Stimulated activated CD4-positive, alpha-beta T cell treated with anti-CD3 and anti-CD28 coated beads, Interleukin-12 subunit alpha, Interleukin-12 subunit beta, amount 100 ng/mL, for 48 hours (primary cell): ENCODE measurements at regions not wholly inside any gene's neighbourhood (a gene's known extent, or its start where the extent isn't known, plus 50 kb on each side); places are given as distances from the start of the nearest gene placed in this dataset.

Source experiments
- DNase-seq, 3 donors: peaks; one replicate each; pipeline ENCODE4 v3.0.0-alpha.2; 2020; ENCODE audit warnings: low read depth in 2 of 3, low spot score in 1 of 3

- DNase-seq = no peak
These were observed 455.4 kb downstream of the PCDH18 start for GRCh38 chr4:137076908-137077307.

- no peak for DNase-seq
These were observed 456.7 kb downstream of the PCDH18 start for GRCh38 chr4:137075586-137075985.

DNA sequence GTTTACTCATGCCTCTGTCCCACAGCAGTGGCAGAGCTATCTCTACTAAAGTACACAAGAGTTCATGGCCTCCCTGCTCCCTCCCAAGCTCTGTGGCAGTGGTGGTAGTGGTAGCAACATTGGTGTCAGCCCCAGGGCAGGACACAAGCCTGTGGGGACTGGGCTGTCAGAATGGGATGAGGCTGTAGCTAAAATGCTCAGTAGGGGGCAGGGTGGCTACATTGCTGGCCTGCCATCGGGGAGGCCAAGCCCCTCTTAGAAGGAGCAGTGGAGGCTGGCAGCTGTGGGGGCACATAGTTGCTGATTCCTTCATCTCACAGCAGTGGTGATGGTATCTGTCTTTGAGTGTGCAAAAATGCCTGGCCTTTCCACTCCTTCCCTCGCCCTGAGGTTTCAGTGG lies 461.7 kb downstream of the PCDH18 start:
- no peak for DNase-seq

GRCh38 chr4:137069473-137069872 lies 462.8 kb downstream of the PCDH18 start:
- no peak for DNase-seq

GRCh38 chr4:137067735-137068134 lies 464.6 kb downstream of the PCDH18 start:
- no peak for DNase-seq

DNA sequence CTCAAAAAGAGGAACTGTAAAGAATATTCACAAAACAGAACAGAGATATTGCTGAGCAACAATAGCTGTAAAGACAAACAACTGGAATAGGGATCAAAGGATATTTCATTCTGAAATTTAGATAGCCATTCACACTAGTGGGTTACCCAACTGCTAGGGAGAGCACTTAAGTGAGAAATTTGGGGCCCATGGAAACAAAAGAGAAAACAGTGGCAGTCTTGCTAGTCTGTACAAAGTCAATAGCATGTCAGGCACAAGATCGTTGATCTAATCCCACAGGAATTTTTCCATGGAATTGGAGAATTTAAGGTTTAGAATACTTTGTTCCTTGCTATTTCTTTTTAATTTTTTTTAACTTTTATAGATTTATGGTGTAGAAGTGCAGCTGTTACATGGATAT lies 467.0 kb downstream of the PCDH18 start:
- DNase-seq = no peak

DNA sequence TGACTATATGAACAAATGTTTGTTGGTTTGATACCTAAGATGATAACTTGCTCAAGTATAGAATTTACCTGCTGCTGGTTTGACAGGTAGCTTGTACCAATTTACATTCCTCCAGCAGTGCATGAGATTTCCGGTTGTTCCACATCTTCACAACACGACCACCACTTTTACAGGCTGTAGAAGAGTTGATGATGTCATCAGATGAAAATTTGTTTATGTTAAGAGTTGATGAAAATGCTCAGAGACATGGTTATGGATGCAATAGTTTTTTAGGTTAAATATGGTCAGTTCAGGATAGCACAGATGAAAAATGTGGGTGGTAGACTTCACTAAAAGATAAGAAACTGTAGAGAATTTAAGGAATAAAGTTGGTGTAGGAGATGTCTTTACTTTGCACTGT lies 468.3 kb downstream of the PCDH18 start:
- DNase-seq = no peak

DNA sequence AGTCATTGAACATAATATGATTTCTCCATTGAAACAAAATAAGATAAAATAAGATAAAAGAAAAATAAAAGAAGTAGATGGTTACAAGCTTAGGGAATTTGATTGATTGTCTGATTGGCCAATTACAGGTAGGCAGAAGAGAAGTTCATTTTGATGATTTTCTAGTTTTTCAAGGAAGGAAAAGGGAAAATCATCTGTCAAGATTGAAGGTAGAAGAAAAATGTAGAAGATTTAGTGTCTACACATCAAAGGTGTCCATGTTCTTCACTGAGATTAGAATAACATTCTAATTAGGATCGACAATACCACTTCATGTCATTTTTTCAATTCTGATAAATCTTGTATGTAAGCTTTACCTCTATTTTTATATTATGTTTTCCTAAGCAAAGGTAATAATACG lies 489.1 kb downstream of the PCDH18 start:
- no peak for DNase-seq

- no peak for DNase-seq
These were observed 492.9 kb downstream of the PCDH18 start for GRCh38 chr4:137039370-137039769.

- DNase-seq = no peak
These were observed 500.1 kb downstream of the PCDH18 start for GRCh38 chr4:137032222-137032621.

DNA sequence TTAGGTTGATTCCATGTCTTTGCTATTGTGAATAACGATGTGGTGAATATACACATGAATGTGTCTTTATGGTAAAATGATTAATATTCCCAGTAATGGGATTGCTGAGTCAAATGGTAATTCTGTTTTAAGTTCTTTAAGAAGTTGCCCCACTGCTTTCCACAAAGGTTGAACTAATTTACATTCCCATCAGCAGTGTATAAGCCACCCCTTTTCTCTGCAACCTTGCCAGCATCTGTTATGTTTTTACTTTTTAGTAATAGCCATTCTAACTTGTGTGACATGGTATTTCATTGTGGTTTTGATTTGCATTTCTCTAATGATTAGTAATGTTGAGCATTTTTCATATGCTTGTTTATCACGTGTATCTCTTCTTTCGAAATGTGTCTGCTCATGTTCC lies 503.3 kb downstream of the PCDH18 start:
- DNase-seq = no peak

- no peak for DNase-seq
These were observed 506.7 kb downstream of the PCDH18 start for GRCh38 chr4:137025484-137026059.

- no peak for DNase-seq
These were observed 516.6 kb downstream of the PCDH18 start for GRCh38 chr4:137015426-137016409.

- no peak for DNase-seq
These were observed 531.9 kb downstream of the PCDH18 start for GRCh38 chr4:137000432-137000831.

- DNase-seq = no peak
These were observed 540.3 kb downstream of the PCDH18 start for GRCh38 chr4:136992032-136992431.

GRCh38 chr4:136985683-136986082 lies 546.6 kb downstream of the PCDH18 start:
- no peak for DNase-seq

DNA sequence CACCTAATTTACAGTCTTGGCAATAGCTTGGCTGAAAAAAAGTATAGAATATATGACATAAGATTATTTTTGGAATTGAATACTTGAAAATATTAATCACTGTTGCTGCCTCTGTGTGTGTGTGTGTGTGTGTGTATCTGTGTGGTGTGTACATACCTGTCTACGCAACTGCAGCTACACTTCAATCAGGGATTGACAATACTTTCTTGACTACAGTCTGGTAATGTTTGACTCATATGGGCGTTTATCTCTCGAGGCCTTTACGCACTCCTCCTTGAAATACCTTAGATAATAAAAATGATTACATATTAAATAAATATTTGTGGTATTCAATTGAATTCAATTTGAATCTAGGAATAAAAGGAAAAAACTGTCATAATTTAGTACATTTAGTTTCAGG lies 565.2 kb downstream of the PCDH18 start:
- no peak for DNase-seq

DNA sequence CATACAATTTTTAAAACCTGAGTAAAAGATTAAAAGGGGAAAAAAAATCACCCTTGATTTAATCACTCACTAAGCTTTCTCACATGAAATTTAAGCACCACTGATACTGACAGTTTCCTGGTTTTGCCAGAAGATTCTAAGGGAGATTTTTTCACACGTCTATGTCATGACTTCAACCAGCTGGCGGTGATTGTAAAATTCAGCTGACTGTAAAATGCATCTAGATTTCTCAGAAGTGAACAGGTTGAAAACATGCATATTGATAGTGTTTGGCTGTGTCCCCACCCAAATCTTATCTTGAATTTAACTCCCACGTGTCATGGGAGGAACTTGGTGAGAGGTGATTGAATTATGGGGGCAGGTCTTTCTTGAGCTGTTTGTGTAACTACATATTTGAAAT lies 566.8 kb downstream of the PCDH18 start:
- DNase-seq = no peak

GRCh38 chr4:136962868-136963267 lies 569.4 kb downstream of the PCDH18 start:
- no peak for DNase-seq

DNA sequence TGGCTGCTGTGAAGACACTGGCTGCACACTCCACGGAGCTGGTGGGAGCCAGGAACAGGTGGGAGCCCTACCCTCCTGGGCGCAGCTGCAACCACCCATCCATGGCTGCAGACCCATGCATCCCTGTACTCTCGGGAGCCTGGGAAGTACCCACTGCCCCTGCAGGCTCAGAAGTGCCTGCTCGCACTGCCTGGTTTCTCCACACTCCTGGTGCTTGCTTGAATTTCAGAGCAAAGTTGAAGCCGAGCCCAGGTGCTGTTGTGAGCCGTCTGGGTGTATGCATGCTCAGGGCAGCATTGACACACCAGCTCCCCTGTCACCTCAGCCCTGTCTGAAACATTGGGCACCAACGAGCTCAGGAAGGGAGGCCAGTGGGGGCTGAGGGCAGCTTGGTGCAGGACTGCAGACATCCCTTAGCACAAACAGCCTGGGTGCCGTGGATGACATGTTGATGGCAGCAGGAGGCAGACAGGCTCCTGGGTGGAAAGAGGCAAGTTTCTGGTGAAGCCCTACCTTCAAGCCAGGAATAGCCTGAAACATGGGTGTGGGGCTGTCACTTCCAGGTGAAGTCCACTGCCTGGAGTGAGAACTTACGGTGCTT lies 585.9 kb downstream of the PCDH18 start:
- no peak for DNase-seq

GRCh38 chr4:136939781-136940180 lies 592.5 kb downstream of the PCDH18 start:
- no peak for DNase-seq

- DNase-seq = no peak
These were observed 596.4 kb downstream of the PCDH18 start for GRCh38 chr4:136935871-136936270.
